Heart right ventricle (tissue), 16 donors: ENCODE measurements at regions not wholly inside any gene's neighbourhood (a gene's known extent, or its start where the extent isn't known, plus 50 kb on each side); places are given as distances from the start of the nearest gene placed in this dataset.

Experiments
- ATAC-seq, 8 donors: fragments of 200-7000 bp; cut with Tn5 transposase; one replicate each; pipeline ENCODE4 v1.9.1; 2020; ENCODE audit warnings: mild to moderate bottlenecking in 8 of 8, moderate library complexity in 8 of 8, moderate number of reproducible peaks in 1 of 8
- DNase-seq, 2 donors: peaks; one replicate each; pipeline ENCODE4 v3.0.0-alpha.2; 2020
- H3K27ac ChIP-seq, 10 donors: fragments of 200-600 bp; sonication (generic) in 2 of 10; one replicate each; pipeline versions ENCODE4 v1.5.0 to v1.8.0; 2020 to 2022; ENCODE audit warnings: mild to moderate bottlenecking in 3 of 10
- H3K27me3 ChIP-seq, 7 donors: fragments of 200-600 bp; one replicate each; pipeline ENCODE4 v1.8.0; 2021 to 2022; ENCODE audit warnings: mild to moderate bottlenecking in 2 of 7
- H3K36me3 ChIP-seq, 9 donors: fragments of 200-600 bp; sonication (generic) in 1 of 9; one replicate each; pipeline versions ENCODE4 v1.5.0 to v1.8.0; 2020 to 2022; ENCODE audit warnings: mild to moderate bottlenecking in 2 of 9
- H3K4me1 ChIP-seq, 9 donors: fragments of 200-600 bp; sonication (generic) in 1 of 9; one replicate each; pipeline versions ENCODE4 v1.5.0 to v1.8.0; 2020 to 2022; ENCODE audit warnings: mild to moderate bottlenecking in 4 of 9
- H3K4me3 ChIP-seq, 10 donors: fragments of 200-600 bp; sonication (generic) in 2 of 10; one replicate each; pipeline versions ENCODE4 v1.5.0 to v1.8.0; 2020 to 2022; ENCODE audit warnings: mild to moderate bottlenecking in 7 of 10, moderate library complexity in 2 of 10
- H3K9me3 ChIP-seq, 11 donors: fragments of 200-600 bp in 10 of 11; sonication (generic) in 2 of 11; one replicate each; pipeline versions ENCODE4 v1.5.0 to v1.8.0; 2013 to 2022; ENCODE audit warnings: mild to moderate bottlenecking in 2 of 11, control low read depth in 1 of 11, moderate library complexity in 1 of 11
- CTCF ChIP-seq, 9 donors: fragments of 200-600 bp; sonication (generic) in 2 of 9; IDR thresholded peaks; one replicate each; pipeline versions ENCODE4 v1.5.0 to v1.8.0; 2021 to 2022; ENCODE audit warnings: antibody characterized with exemption in 9 of 9, mild to moderate bottlenecking in 5 of 9, moderate library complexity in 1 of 9
- WGBS, 2 donors: extraction: QIAGEN DNeasy Blood & Tissue Kit; methylation state at CpG; one replicate each; pipeline ENCODE4 v1.1.7; 2013; ENCODE audit warnings: inconsistent platforms in 1 of 2; 5-methylcytosine and 5-hydroxymethylcytosine counted together
- intact Hi-C, 10 donors: fragments of 100-400 bp; cut with DNase I; formaldehyde crosslinking; loops; one replicate each; pipeline versions ENCODE4 v1.11.1 to v1.14.2; 2022
- donor health status: Arrhythmogenic right ventricular cardiomyopathy.
- donor health status: ischemic (EF 13 %, LVEDD 7.1; RV severe dilation, severe dysfunction).
- donor health status: healthy with polysubstance abuse.
- donor health status: DM: no; HTN: yes; CAD: no.
- donor health status: DM: no; HTN: no; CAD: no.
- donor health status: ischemic (EF 25% LVEDD 6.9; RV normal size, moderate dysfunction).
- donor health status: ischemic (EF 25% LVEDD 5.7; RV mildly dilated, moderate dysfunction).
- donor health status: healthy.
- donor health status: DM: yes; HTN: yes; CAD: no.
- donor health status: Ischemic cardiomyopathy.
- donor health status: ischemic (EF 35%, LVEDD 5.7; RV mildly dilated, moderate dysfunction).
- donor health status: nonischemic (EF 11% LVEDD 7.7; RV severe dilation, severe dysfunction).
- donor health status: DM: yes; HTN: yes; CAD: no.
- donor health status: PGD.
- donor health status: ischemic (EF 29% LVEDD 5.4; RV normal size, mild dysfunction).
- donor health status: nonischemic (EF 23%, LVEDD 6.1; RV moderate dilation, normal function).

- WGBS, 2 donors: 66 to 88% methylated on average over 4 of the region's 4 CpGs
- Histone ChIP-seq H3K27me3 (no peaks in the 10 kb centered on the region), H3K4me1 (no peaks in the 10 kb centered on the region), H3K27ac (no peak overlapping the region), H3K9me3 (peaks cover 0 to 8% (median 0%) of the 10 kb centered on the region in 11 donors), H3K4me3 (no peak overlapping the region), H3K36me3 (no peaks in the 10 kb centered on the region)
- DNase-seq: no peak
- intact Hi-C loops: no loop called here
- no peak for TF ChIP-seq CTCF (IDR thresholded peaks at IDR 0.05)
- ATAC-seq: no peak
Observed at GRCh38 chr11:92131289-92131865, 93.2 kb upstream of the FAT3 start.

- intact Hi-C loops: no loop called here
- ATAC-seq: no peak
- DNase-seq: no peak
- no peak for TF ChIP-seq CTCF (IDR thresholded peaks at IDR 0.05)
- WGBS, 2 donors: 39 to 62% methylated on average over 2 of the region's 2 CpGs
- no peaks in the 10 kb centered on the region for H3K4me1 ChIP-seq
- no peak overlapping the region for H3K4me3 ChIP-seq
- no peaks in the 10 kb centered on the region for H3K27me3 ChIP-seq
- no peaks in the 10 kb centered on the region for H3K36me3 ChIP-seq
- H3K27ac ChIP-seq: no peak overlapping the region
- H3K9me3 ChIP-seq: peaks cover 0 to 8% (median 0%) of the 10 kb centered on the region in 11 donors
Observed at GRCh38 chr11:92130421-92130831, 94.2 kb upstream of the FAT3 start.

- H3K36me3 ChIP-seq: no peaks in the 10 kb centered on the region
- no peak for TF ChIP-seq CTCF (IDR thresholded peaks at IDR 0.05)
- 24 to 30% methylated on average over 1 of the region's 1 CpG for WGBS, 2 donors
- H3K4me3 ChIP-seq: no peak overlapping the region
- H3K9me3 ChIP-seq: peaks cover 0 to 8% (median 0%) of the 10 kb centered on the region in 11 donors
- intact Hi-C loops: no loop called here
- H3K27me3 ChIP-seq: no peaks in the 10 kb centered on the region
- DNase-seq: no peak
- H3K4me1 ChIP-seq: no peaks in the 10 kb centered on the region
- H3K27ac ChIP-seq: no peak overlapping the region
- no peak for ATAC-seq
Observed at GRCh38 chr11:92129811-92130210, 94.8 kb upstream of the FAT3 start.

GRCh38 chr11:92128026-92128425 is 96.6 kb upstream of the FAT3 start:
- no peak overlapping the region for H3K4me3 ChIP-seq
- intact Hi-C loops: no loop called here
- WGBS, 2 donors: 70 to 80% methylated on average over 2 of the region's 2 CpGs
- no peaks in the 10 kb centered on the region for H3K36me3 ChIP-seq
- no peak overlapping the region for H3K27ac ChIP-seq
- H3K27me3 ChIP-seq: no peaks in the 10 kb centered on the region
- peaks cover 0 to 6% (median 0%) of the 10 kb centered on the region in 11 donors for H3K9me3 ChIP-seq
- H3K4me1 ChIP-seq: no peaks in the 10 kb centered on the region
- DNase-seq: no peak
- no peak for ATAC-seq
- no peak for TF ChIP-seq CTCF (IDR thresholded peaks at IDR 0.05)
